K562 (cell line): ENCODE measurements at regions not wholly inside any gene's neighbourhood (a gene's known extent, or its start where the extent isn't known, plus 50 kb on each side); places are given as distances from the start of the nearest gene placed in this dataset.

Experiments
- ATAC-seq: fragments of 200-7000 bp; cut with Tn5 transposase; 3 replicates; pipeline ENCODE4 v1.9.1; 2020; ENCODE audit warnings: moderate library complexity
- BruUV-seq: library from RNA; stranded (reverse); fragments of 400-500 nt; replicated peaks from 2 replicates; lab custom pipeline; 2021; lab: Mats Ljungman, UMichigan
- CTCF ChIA-PET: fragments of 300-600 bp; formaldehyde crosslinking; extraction: SDS; loops from one replicate; lab custom pipeline; 2021; ENCODE audit warnings: low intra/inter-chr PET ratio; lab: Yijun Ruan, JAX
- POLR2A ChIA-PET: fragments of 300-600, 350-650 bp; sonication (Branson Sonifier 250); formaldehyde crosslinking; extraction: SDS; loops from one replicate; lab custom pipeline; 2021; ENCODE audit warnings: antibody characterized with exemption, inconsistent platforms; lab: Yijun Ruan, JAX
- DNase-seq, 4 experiments: peaks; one replicate each; pipeline versions ENCODE4 v3.0.0 to v3.0.0-alpha.2; 2011 to 2018; ENCODE audit warnings: low spot score in 3 of 4, mixed read lengths in 3 of 4; ENCODE audit errors: extremely low read depth in 1 of 4
- FAIRE-seq: peaks from 2 replicates; lab custom pipeline; 2011; peaks lifted over from hg19 to GRCh38; lab: Jason Lieb, UNC
- H2AFZ ChIP-seq: 2 replicates; pipeline ENCODE4 v1.6.0; 2011; ENCODE audit warnings: low read depth, low read length, control low read depth, inconsistent platforms
- H3K27ac ChIP-seq: fragments of 200-600 bp; 3 replicates; pipeline ENCODE4 v1.8.0; 2011; ENCODE audit warnings: low read depth, mild to moderate bottlenecking, control low read depth, inconsistent platforms, low read length, moderate library complexity, mixed read lengths; ENCODE audit errors: extremely low read depth
- H3K27me3 ChIP-seq, 2 experiments: fragments of 300-600 bp in 1 of 2; 2 replicates in 1 of 2; 3 replicates in 1 of 2; pipeline versions ENCODE4 v1.6.0 to v1.8.0; 2011; ENCODE audit warnings: inconsistent platforms in 2 of 2, low read length in 2 of 2, mild to moderate bottlenecking in 1 of 2, mixed read lengths in 1 of 2, moderate library complexity in 1 of 2; ENCODE audit not compliant: control insufficient read depth in 2 of 2, insufficient read depth in 2 of 2
- H3K36me3 ChIP-seq: fragments of 300-600 bp; 3 replicates; pipeline ENCODE4 v1.8.0; 2011; ENCODE audit warnings: mild to moderate bottlenecking, low read length, inconsistent platforms; ENCODE audit not compliant: control insufficient read depth, insufficient read depth
- H3K4me1 ChIP-seq, 2 experiments: fragments of 200-600 bp in 1 of 2; replicated peaks in 1 of 2; 2 replicates in 1 of 2; 3 replicates in 1 of 2; pipeline versions ENCODE4 v1.5.1 to v1.8.0; 2011; ENCODE audit warnings: inconsistent platforms in 2 of 2, low read length in 2 of 2, mild to moderate bottlenecking in 1 of 2, mixed read lengths in 1 of 2, moderate library complexity in 1 of 2; ENCODE audit not compliant: control insufficient read depth in 2 of 2, insufficient read depth in 2 of 2
- H3K4me2 ChIP-seq: 2 replicates; pipeline ENCODE4 v1.6.1; 2011; ENCODE audit warnings: low read length, control low read depth, inconsistent platforms, mixed read lengths; ENCODE audit not compliant: insufficient read depth
- H3K4me3 ChIP-seq: fragments of 200-600 bp; sonication (generic), shearing (Covaris generic); 2 replicates; pipeline ENCODE4 v1.5.1; 2016; ENCODE audit warnings: control low read depth, inconsistent platforms
- H3K79me2 ChIP-seq: fragments of 200-600 bp; 3 replicates; pipeline ENCODE4 v1.8.0; 2011; ENCODE audit warnings: low read length, inconsistent platforms; ENCODE audit not compliant: control insufficient read depth, insufficient read depth
- H3K9ac ChIP-seq, 2 experiments: 2 replicates each; pipeline versions ENCODE4 v1.6.0 to v1.6.1; 2011; ENCODE audit warnings: low read depth in 2 of 2, low read length in 2 of 2, control low read depth in 1 of 2, inconsistent platforms in 1 of 2, mild to moderate bottlenecking in 1 of 2, mixed read lengths in 1 of 2; ENCODE audit not compliant: insufficient read depth in 1 of 2
- H3K9me1 ChIP-seq: one replicate; pipeline ENCODE4 v1.6.0; 2011; ENCODE audit warnings: inconsistent platforms, mild to moderate bottlenecking, low read length, moderate library complexity; ENCODE audit not compliant: control insufficient read depth, insufficient read depth
- H3K9me3 ChIP-seq: replicated peaks from 2 replicates; pipeline ENCODE4 v1.5.1; 2011; ENCODE audit warnings: low read depth, low read length, inconsistent platforms; ENCODE audit not compliant: control insufficient read depth, insufficient read depth
- H4K20me1 ChIP-seq: replicated peaks from 2 replicates; pipeline ENCODE4 v1.6.1; 2011; ENCODE audit warnings: low read length, inconsistent platforms, mixed read lengths; ENCODE audit not compliant: control insufficient read depth, insufficient read depth
- ATF1 ChIP-seq, 2 experiments: fragments of 450-650 bp in 1 of 2; IDR thresholded peaks; 2 replicates each; pipeline ENCODE4 v1.6.1; 2016; ENCODE audit warnings: missing compliant biosample characterization in 1 of 2, missing genetic modification characterization in 1 of 2
- BRCA1 ChIP-seq, 2 experiments: fragments of 450-650 bp in 1 of 2; sonication (generic) in 1 of 2; formaldehyde crosslinking in 1 of 2; IDR thresholded peaks; 2 replicates each; pipeline versions ENCODE4 v1.5.0 to v1.6.1; 2017 to 2020; ENCODE audit warnings: mild to moderate bottlenecking in 1 of 2, missing genetic modification reagents in 1 of 2
- HMG20B ChIP-seq: fragments of 250-450 bp; sonication (Bioruptor Pico); IDR thresholded peaks from 2 replicates; pipeline ENCODE4 v1.5.0; 2021; ENCODE audit warnings: mild to moderate bottlenecking
- KDM5B ChIP-seq: fragments of 200-600 bp; sonication (generic); IDR thresholded peaks from 2 replicates; pipeline ENCODE4 v1.6.1; 2012; ENCODE audit warnings: low read depth, mild to moderate bottlenecking, moderate library complexity, low read length, control low read depth, inconsistent platforms; ENCODE audit not compliant: insufficient replicate concordance
- PHB ChIP-seq: fragments of 250-450 bp; sonication (Bioruptor Pico); IDR thresholded peaks from 2 replicates; pipeline ENCODE4 v1.5.0; 2021
- PURB ChIP-seq: sonication (generic); formaldehyde crosslinking; IDR thresholded peaks from 2 replicates; pipeline ENCODE4 v1.9.0; 2021; ENCODE audit warnings: low read depth, mild to moderate bottlenecking, missing genetic modification reagents
- STAT5B ChIP-seq: fragments of 250-450 bp; sonication (Bioruptor Pico); IDR thresholded peaks from 2 replicates; pipeline ENCODE4 v1.8.0; 2021; ENCODE audit warnings: mild to moderate bottlenecking, inconsistent platforms
- TGIF2 ChIP-seq: sonication (generic); formaldehyde crosslinking; IDR thresholded peaks from 2 replicates; pipeline ENCODE4 v1.8.1; 2022; ENCODE audit warnings: mild to moderate bottlenecking, missing genetic modification reagents, moderate library complexity
- ZNF224 ChIP-seq: sonication (generic); formaldehyde crosslinking; IDR thresholded peaks from 2 replicates; pipeline ENCODE4 v1.8.0; 2022; ENCODE audit warnings: mild to moderate bottlenecking, missing genetic modification reagents
- ZNF449 ChIP-seq: fragments of 250-450 bp; sonication (Bioruptor Pico); IDR thresholded peaks from 2 replicates; pipeline ENCODE4 v1.8.0; 2022; ENCODE audit warnings: moderate library complexity, mild to moderate bottlenecking, inconsistent platforms
- WGBS: fragments of 100-300 bp; shearing (Covaris generic); methylation state at CpG from one replicate; pipeline ENCODE4 v1.1.6; 2016; ENCODE audit warnings: low coverage, mixed read lengths; ENCODE audit not compliant: insufficient coverage; ENCODE audit errors: missing lambda C conversion rate; 5-methylcytosine and 5-hydroxymethylcytosine counted together
- in situ Hi-C: fragments of 300-500 bp; cut with MboI; formaldehyde crosslinking; loops from 4 replicates; pipeline ENCODE4 v1.15.0; 2018; ENCODE audit warnings: inconsistent platforms, mixed read lengths
- intact Hi-C: fragments of 100-400 bp; cut with micrococcal nuclease; formaldehyde crosslinking; loops from 2 replicates; pipeline ENCODE4 v1.14.2; 2022

GRCh38 chr9:73548201-73548600, 396.5 kb downstream of the ANXA1 start (continued):
- TF ChIP-seq KDM5B (no peak), STAT5B (CRISPR knock-in tag) (no peak), ZNF224 (CRISPR knock-in tag) (no peak), ZNF449 (CRISPR knock-in tag) (no peak)

- BruUV-seq, result no TSS peak
- ATAC-seq (no peak), FAIRE-seq (no peak), DNase-seq (no peak)
- no peaks in the 10 kb centered on the region for H3K36me3 ChIP-seq
- WGBS, result 17% methylated on average over 1 of the region's 1 CpG
- no peaks in the 10 kb centered on the region for H3K79me2 ChIP-seq
- no peaks in the 10 kb centered on the region for H3K9me1 ChIP-seq
- H2AFZ ChIP-seq, result no peak overlapping the region
- H3K4me1 ChIP-seq, result no peaks in the 10 kb centered on the region
- H4K20me1 ChIP-seq, result no peaks in the 10 kb centered on the region
- H3K9ac ChIP-seq, result no peak overlapping the region
- TF ChIP-seq PHB (CRISPR knock-in tag) (no peak), ATF1 (CRISPR knock-in tag; IDR thresholded peaks at IDR 0.05) (no peak), ATF1 (tag; IDR thresholded peaks at IDR 0.05) (no peak), TGIF2 (CRISPR knock-in tag) (no peak), BRCA1 (IDR thresholded peaks at IDR 0.05) (no peak), BRCA1 (CRISPR knock-in tag; IDR thresholded peaks at IDR 0.05) (no peak), PURB (no peak), HMG20B (CRISPR knock-in tag) (no peak)
- intact Hi-C loops (no loop called here), in situ Hi-C loops (no loop called here)
- no peak overlapping the region for H3K4me3 ChIP-seq
- H3K4me2 ChIP-seq, result no peak overlapping the region
- CTCF ChIA-PET, result no interaction called here
- H3K9me3 ChIP-seq, result no peaks in the 10 kb centered on the region
- H3K27me3 ChIP-seq, result no peaks in the 10 kb centered on the region
- POLR2A ChIA-PET, result no interaction called here
- H3K27ac ChIP-seq, result no peak overlapping the region
Measured at GRCh38 chr9:73549991-73550390, 398.3 kb downstream of the ANXA1 start.
